DOHH2 (cell line): ENCODE measurements at regions not wholly inside any gene's neighbourhood (a gene's known extent, or its start where the extent isn't known, plus 50 kb on each side); places are given as distances from the start of the nearest gene placed in this dataset.

Experiments used
- EZH2phosphoT487 ChIP-seq: fragments of 200-600 bp; sonication (generic); IDR thresholded peaks from 2 replicates; pipeline ENCODE4 v1.6.1; 2017; ENCODE audit warnings: borderline replicate concordance, mild to moderate bottlenecking, antibody characterized with exemption, low read length, moderate library complexity, mixed read lengths
- TF ChIP-seq, protein P1 (sequence below): fragments of 200-600 bp; sonication (generic); IDR thresholded peaks from one replicate; pipeline ENCODE4 v1.5.1; 2014; ENCODE audit warnings: antibody characterized with exemption, mild to moderate bottlenecking, low read depth, low read length; ENCODE audit not compliant: poor library complexity, severe bottlenecking

DNA sequence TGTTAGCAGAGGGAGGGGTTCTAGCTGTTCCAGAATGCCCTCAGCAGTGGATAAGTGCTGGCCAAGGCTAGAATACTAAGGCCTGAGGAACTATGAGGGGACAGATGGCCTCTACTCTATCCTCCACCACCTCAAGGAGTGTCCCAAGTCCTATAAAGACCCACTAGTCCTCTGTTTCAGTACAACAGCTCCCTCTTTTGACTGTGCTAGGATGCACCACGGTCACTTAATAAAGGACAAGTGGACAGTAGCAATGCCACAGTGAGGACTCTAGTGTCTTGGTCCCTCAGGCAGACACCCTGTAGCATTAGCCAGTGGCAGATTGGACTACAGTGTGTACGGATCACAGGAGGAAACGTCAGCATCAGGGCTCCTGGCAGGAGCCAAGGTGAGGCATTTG lies 171.8 kb upstream of the PROK2 start:
- TF ChIP-seq, protein P1, sequence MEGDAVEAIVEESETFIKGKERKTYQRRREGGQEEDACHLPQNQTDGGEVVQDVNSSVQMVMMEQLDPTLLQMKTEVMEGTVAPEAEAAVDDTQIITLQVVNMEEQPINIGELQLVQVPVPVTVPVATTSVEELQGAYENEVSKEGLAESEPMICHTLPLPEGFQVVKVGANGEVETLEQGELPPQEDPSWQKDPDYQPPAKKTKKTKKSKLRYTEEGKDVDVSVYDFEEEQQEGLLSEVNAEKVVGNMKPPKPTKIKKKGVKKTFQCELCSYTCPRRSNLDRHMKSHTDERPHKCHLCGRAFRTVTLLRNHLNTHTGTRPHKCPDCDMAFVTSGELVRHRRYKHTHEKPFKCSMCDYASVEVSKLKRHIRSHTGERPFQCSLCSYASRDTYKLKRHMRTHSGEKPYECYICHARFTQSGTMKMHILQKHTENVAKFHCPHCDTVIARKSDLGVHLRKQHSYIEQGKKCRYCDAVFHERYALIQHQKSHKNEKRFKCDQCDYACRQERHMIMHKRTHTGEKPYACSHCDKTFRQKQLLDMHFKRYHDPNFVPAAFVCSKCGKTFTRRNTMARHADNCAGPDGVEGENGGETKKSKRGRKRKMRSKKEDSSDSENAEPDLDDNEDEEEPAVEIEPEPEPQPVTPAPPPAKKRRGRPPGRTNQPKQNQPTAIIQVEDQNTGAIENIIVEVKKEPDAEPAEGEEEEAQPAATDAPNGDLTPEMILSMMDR: no peak
- TF ChIP-seq EZH2phosphoT487: no peak
